ENCODE measurements at regions not wholly inside any gene's neighbourhood (a gene's known extent, or its start where the extent isn't known, plus 50 kb on each side); places are given as distances from the start of the nearest gene placed in this dataset.

DNA sequence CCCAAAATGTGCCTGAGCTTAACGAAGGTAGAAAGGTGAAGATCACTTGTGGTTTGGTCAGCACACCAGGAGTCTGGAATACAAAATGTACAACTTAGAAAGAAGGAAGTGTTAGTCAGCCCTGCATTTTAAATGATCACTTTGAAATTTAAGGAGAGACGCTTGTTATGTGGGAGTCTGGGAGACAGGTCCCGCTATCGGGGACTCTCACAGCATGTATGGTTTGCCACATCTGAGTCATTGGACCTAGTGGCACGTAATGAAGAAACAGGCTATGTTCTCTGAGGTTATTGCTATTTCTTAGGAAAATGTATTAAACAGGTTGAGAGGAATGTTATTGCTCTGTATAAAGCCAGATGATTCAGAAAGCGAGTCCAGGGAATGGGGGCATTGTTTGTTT lies 2362.5 kb upstream of the WWC1 start:
- intact Hi-C loops (cut with DNase I) = no loop called here
- Histone ChIP-seq H3K36me3 (no peaks in the 10 kb centered on the region), H3K27ac (no peak overlapping the region), H3K4me1 (no peaks in the 10 kb centered on the region), H3K4me3 (no peak overlapping the region), H3K27me3 (no peaks in the 10 kb centered on the region), H3K9me3 (no peaks in the 10 kb centered on the region)
- 57% methylated on average over 6 of the region's 6 CpGs for WGBS (ENCODE audit: insufficient coverage, low coverage, low lambda C conversion rate, missing lambda C conversion rate)
- DNase-seq (no peak), ATAC-seq (no peak)
- TF ChIP-seq, protein P1, sequence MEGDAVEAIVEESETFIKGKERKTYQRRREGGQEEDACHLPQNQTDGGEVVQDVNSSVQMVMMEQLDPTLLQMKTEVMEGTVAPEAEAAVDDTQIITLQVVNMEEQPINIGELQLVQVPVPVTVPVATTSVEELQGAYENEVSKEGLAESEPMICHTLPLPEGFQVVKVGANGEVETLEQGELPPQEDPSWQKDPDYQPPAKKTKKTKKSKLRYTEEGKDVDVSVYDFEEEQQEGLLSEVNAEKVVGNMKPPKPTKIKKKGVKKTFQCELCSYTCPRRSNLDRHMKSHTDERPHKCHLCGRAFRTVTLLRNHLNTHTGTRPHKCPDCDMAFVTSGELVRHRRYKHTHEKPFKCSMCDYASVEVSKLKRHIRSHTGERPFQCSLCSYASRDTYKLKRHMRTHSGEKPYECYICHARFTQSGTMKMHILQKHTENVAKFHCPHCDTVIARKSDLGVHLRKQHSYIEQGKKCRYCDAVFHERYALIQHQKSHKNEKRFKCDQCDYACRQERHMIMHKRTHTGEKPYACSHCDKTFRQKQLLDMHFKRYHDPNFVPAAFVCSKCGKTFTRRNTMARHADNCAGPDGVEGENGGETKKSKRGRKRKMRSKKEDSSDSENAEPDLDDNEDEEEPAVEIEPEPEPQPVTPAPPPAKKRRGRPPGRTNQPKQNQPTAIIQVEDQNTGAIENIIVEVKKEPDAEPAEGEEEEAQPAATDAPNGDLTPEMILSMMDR (IDR thresholded peaks at IDR 0.05) = no peak
- TF ChIP-seq POLR2A (IDR thresholded peaks at IDR 0.05) = no peak

DNA sequence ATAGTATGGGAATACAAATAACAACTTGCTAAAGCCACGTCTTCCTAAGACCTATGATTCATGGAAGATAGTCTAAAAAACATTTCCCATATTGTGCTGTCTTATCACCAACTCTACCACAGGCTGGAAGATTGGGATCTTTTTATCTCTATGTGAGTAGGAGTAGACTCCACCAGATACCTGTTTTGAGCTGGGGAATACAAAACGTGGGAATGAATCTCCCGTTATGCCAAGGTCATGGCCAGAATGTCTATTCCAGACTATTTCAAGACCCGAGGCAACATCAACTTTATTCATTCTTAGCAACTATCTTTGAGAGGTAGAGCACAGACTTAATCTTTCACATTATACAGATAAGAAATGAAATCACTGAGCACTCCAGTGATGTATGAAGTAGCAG lies 2350.9 kb upstream of the WWC1 start:
- WGBS (ENCODE audit: insufficient coverage, low coverage, low lambda C conversion rate, missing lambda C conversion rate) = 20% methylated on average over 4 of the region's 4 CpGs
- no peak for TF ChIP-seq POLR2A (IDR thresholded peaks at IDR 0.05)
- TF ChIP-seq, protein P1 (IDR thresholded peaks at IDR 0.05) = no peak
- H3K4me3 ChIP-seq = no peak overlapping the region
- H3K27ac ChIP-seq = no peak overlapping the region
- H3K4me1 ChIP-seq = no peaks in the 10 kb centered on the region
- H3K9me3 ChIP-seq = no peaks in the 10 kb centered on the region
- intact Hi-C loops (cut with DNase I) = no loop called here
- H3K27me3 ChIP-seq = no peaks in the 10 kb centered on the region
- ATAC-seq = no peak
- no peak for DNase-seq
- H3K36me3 ChIP-seq = no peaks in the 10 kb centered on the region

DNA sequence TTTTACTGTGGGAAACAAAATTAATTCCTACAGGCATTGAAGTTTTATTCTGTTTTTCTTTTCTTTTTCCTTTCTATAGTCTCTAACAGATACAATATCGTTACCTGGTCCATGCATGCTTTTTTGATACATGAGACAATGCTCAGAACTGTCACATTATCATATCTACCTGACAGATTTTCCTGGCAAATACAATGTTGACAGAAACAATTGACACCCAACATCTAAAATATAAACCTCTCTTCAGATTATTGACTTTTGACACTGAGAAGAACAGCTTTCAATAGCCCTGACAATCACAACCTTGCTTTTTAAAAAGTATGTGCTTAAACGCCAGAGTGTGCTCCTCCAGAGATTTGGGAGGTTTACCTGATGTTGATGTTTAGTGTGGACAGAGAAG lies 2334.6 kb upstream of the WWC1 start:
- 58% methylated on average over 2 of the region's 2 CpGs for WGBS (ENCODE audit: insufficient coverage, low coverage, low lambda C conversion rate, missing lambda C conversion rate)
- no peak overlapping the region for H3K27ac ChIP-seq
- H3K9me3 ChIP-seq = no peaks in the 10 kb centered on the region
- TF ChIP-seq, protein P1 (IDR thresholded peaks at IDR 0.05) = no peak
- no peak for TF ChIP-seq POLR2A (IDR thresholded peaks at IDR 0.05)
- no peak for DNase-seq
- no peak overlapping the region for H3K4me3 ChIP-seq
- no peaks in the 10 kb centered on the region for H3K4me1 ChIP-seq
- no peak for ATAC-seq
- intact Hi-C loops (cut with DNase I) = no loop called here
- H3K27me3 ChIP-seq = no peaks in the 10 kb centered on the region
- H3K36me3 ChIP-seq = no peaks in the 10 kb centered on the region

DNA sequence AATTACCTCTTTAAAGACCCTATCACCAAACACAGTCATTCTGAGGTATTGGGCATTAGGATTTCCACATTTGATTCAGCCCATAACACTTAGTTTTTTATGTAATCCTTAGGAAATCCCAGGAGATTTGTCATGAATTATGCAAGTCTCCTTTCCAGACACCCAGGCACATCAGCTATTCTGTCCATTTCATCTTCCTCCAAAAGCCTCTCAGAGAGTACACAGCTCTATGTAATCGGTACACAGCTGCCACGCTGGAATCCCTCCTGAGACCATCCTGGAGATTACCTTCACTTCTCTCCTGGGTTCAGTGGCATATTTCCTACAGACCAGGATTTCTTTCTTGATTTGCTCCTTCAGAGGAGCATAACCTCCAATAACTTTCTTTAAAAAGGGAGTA lies 2309.8 kb upstream of the WWC1 start:
- ATAC-seq = no peak
- 62% methylated on average over 2 of the region's 2 CpGs for WGBS (ENCODE audit: insufficient coverage, low coverage, low lambda C conversion rate, missing lambda C conversion rate)

More for the DNA sequence above, 2309.8 kb upstream of the WWC1 start:
- no peak overlapping the region for H3K4me3 ChIP-seq
- no peaks in the 10 kb centered on the region for H3K27me3 ChIP-seq
- DNase-seq = no peak
- intact Hi-C loops (cut with DNase I) = no loop called here
- H3K9me3 ChIP-seq = no peaks in the 10 kb centered on the region
- no peak for TF ChIP-seq POLR2A (IDR thresholded peaks at IDR 0.05)
- TF ChIP-seq, protein P1 (IDR thresholded peaks at IDR 0.05) = no peak
- H3K4me1 ChIP-seq = no peaks in the 10 kb centered on the region
- no peak overlapping the region for H3K27ac ChIP-seq
- H3K36me3 ChIP-seq = no peaks in the 10 kb centered on the region
